Colonic mucosa (tissue), 4 donors: ENCODE measurements at regions not wholly inside any gene's neighbourhood (a gene's known extent, or its start where the extent isn't known, plus 50 kb on each side); places are given as distances from the start of the nearest gene placed in this dataset.

ENCODE experiments used
- DNase-seq: peaks from one replicate; pipeline ENCODE4 v3.0.0-alpha.2; 2020
- H3K27ac ChIP-seq: fragments of 200-600 bp; one replicate; pipeline ENCODE4 v1.8.0; 2021
- H3K27me3 ChIP-seq: fragments of 200-600 bp; one replicate; pipeline ENCODE4 v1.8.0; 2021
- H3K36me3 ChIP-seq: fragments of 200-600 bp; one replicate; pipeline ENCODE4 v1.8.0; 2021
- H3K4me1 ChIP-seq: fragments of 200-600 bp; one replicate; pipeline ENCODE4 v1.8.0; 2021; ENCODE audit warnings: mild to moderate bottlenecking
- H3K4me3 ChIP-seq: fragments of 200-600 bp; one replicate; pipeline ENCODE4 v1.8.0; 2021
- H3K9ac ChIP-seq, 2 donors: one replicate each; pipeline ENCODE4 v1.7.0; 2013; ENCODE audit warnings: control low read depth in 2 of 2, low read depth in 2 of 2, low read length in 2 of 2
- H3K9me3 ChIP-seq: fragments of 200-600 bp; one replicate; pipeline ENCODE4 v1.8.0; 2021
- intact Hi-C: fragments of 100-400 bp; cut with DNase I; formaldehyde crosslinking; loops from one replicate; pipeline ENCODE4 v1.14.1; 2022
- TF ChIP-seq, protein P1 (sequence below): fragments of 200-600 bp; IDR thresholded peaks from one replicate; pipeline ENCODE4 v1.8.0; 2022; ENCODE audit warnings: antibody characterized with exemption, mild to moderate bottlenecking
- donor health status: healthy.
- donor health status: DM: no; HTN: no; CAD: no.
- donor health status: DM: no; HTN: no; CAD: no.

GRCh38 chr13:38121267-38121666 lies 228.4 kb upstream of the UFM1 start:
- TF ChIP-seq, protein P1, sequence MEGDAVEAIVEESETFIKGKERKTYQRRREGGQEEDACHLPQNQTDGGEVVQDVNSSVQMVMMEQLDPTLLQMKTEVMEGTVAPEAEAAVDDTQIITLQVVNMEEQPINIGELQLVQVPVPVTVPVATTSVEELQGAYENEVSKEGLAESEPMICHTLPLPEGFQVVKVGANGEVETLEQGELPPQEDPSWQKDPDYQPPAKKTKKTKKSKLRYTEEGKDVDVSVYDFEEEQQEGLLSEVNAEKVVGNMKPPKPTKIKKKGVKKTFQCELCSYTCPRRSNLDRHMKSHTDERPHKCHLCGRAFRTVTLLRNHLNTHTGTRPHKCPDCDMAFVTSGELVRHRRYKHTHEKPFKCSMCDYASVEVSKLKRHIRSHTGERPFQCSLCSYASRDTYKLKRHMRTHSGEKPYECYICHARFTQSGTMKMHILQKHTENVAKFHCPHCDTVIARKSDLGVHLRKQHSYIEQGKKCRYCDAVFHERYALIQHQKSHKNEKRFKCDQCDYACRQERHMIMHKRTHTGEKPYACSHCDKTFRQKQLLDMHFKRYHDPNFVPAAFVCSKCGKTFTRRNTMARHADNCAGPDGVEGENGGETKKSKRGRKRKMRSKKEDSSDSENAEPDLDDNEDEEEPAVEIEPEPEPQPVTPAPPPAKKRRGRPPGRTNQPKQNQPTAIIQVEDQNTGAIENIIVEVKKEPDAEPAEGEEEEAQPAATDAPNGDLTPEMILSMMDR = no peak
- Histone ChIP-seq H3K9ac (no peak overlapping the region), H3K4me1 (no peaks in the 10 kb centered on the region), H3K27ac (no peak overlapping the region), H3K4me3 (no peak overlapping the region), H3K36me3 (no peaks in the 10 kb centered on the region), H3K9me3 (no peaks in the 10 kb centered on the region), H3K27me3 (no peaks in the 10 kb centered on the region)
- no peak for DNase-seq
- intact Hi-C loops = no loop called here

DNA sequence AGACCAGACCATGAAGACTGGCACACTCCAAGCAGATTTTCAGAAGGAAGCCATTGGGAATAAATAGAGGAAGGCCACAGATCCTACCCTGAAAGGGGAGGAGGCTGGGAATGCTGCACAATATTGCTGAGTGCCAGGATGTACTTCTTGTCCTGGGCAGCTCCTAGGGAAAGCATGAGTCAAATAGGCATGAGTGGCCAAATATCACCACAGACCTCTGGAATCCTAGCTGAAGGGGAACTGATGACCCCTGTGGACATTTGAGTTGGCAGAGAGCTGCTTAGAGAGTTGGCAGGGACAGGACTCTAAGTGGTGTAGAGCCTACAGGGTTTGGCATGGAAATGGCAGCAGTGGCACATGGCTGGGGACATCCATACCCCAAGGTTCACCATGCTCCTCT lies 234.3 kb upstream of the TRPC4 start:
- H3K9me3 ChIP-seq = no peaks in the 10 kb centered on the region
- TF ChIP-seq, protein P1 = no peak
- H3K27me3 ChIP-seq = no peaks in the 10 kb centered on the region
- intact Hi-C loops = no loop called here
- no peak overlapping the region for H3K27ac ChIP-seq
- no peaks in the 10 kb centered on the region for H3K36me3 ChIP-seq
- H3K4me1 ChIP-seq = no peaks in the 10 kb centered on the region
- H3K4me3 ChIP-seq = no peak overlapping the region
- no peak for DNase-seq
- no peak overlapping the region for H3K9ac ChIP-seq

- Histone ChIP-seq H3K4me3 (no peak overlapping the region), H3K4me1 (no peaks in the 10 kb centered on the region), H3K27ac (no peak overlapping the region), H3K27me3 (no peaks in the 10 kb centered on the region), H3K9ac (no peak overlapping the region), H3K9me3 (no peaks in the 10 kb centered on the region), H3K36me3 (no peaks in the 10 kb centered on the region)
- DNase-seq = no peak
- intact Hi-C loops = no loop called here
- TF ChIP-seq, protein P1 = no peak
These were observed 230.2 kb upstream of the TRPC4 start for GRCh38 chr13:38099751-38100150.

DNA sequence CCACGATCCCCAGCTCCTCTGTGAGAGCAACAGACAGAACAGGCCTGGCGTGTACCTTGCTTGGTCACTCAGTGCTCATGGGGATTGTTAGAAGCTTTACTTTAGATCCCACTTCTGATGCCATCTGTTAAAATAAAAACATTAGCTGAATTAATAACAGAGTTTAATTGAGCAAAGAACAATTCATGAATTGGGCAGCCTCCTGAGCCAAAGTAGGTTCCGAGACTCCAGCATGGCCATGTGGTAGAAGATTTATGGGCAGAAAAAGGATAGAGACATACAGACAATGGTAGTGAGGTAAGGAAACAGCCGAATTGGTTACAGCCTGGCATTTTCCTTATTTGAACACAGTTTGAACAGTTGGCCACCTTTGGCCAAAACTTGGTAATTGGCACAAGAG lies 223.9 kb upstream of the TRPC4 start:
- Histone ChIP-seq H3K4me1 (no peaks in the 10 kb centered on the region), H3K36me3 (no peaks in the 10 kb centered on the region), H3K4me3 (no peak overlapping the region), H3K9me3 (no peaks in the 10 kb centered on the region), H3K9ac (no peak overlapping the region), H3K27ac (no peak overlapping the region), H3K27me3 (no peaks in the 10 kb centered on the region)
- TF ChIP-seq, protein P1 = no peak
- intact Hi-C loops = no loop called here
- DNase-seq = no peak

DNA sequence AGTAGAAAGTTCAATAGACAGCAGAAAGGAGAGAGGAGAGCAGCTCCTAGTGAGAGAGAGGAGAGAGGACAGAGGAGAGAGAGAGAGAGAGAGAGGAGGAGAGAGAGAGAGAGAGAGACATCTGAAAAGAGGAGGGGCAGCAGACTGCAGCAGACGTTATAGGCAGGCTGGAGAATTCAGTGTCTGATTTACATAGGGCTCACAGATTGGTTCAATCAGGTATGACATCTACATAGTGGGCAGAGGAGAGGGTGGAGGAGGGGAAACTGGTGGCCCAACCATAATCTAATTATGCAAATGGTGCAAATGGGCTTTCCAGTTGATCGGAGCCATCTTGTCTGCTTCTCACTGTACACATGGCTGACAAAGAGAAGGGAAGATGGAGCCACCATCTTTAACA lies 221.3 kb upstream of the TRPC4 start:
- intact Hi-C loops = no loop called here
- no peak for DNase-seq
- H3K9me3 ChIP-seq = no peaks in the 10 kb centered on the region

More for the DNA sequence above, 221.3 kb upstream of the TRPC4 start:
- Histone ChIP-seq H3K4me1 (no peaks in the 10 kb centered on the region), H3K4me3 (no peak overlapping the region), H3K27me3 (no peaks in the 10 kb centered on the region), H3K27ac (no peak overlapping the region), H3K9ac (no peak overlapping the region), H3K36me3 (no peaks in the 10 kb centered on the region)
- TF ChIP-seq, protein P1 = no peak
